Right atrium auricular region (tissue), 2 donors: ENCODE measurements at regions not wholly inside any gene's neighbourhood (a gene's known extent, or its start where the extent isn't known, plus 50 kb on each side); places are given as distances from the start of the nearest gene placed in this dataset.

Experiments
- DNase-seq: peaks from one replicate; pipeline ENCODE4 v3.0.0-alpha.2; 2019; ENCODE audit warnings: low spot score
- H3K27ac ChIP-seq, 2 donors: fragments of 200-600 bp; sonication (generic); 1 replicate in 1 of 2; 2 replicates in 1 of 2; pipeline ENCODE4 v1.5.1; 2016 to 2019
- H3K27me3 ChIP-seq, 2 donors: fragments of 200-600 bp; sonication (generic); one replicate each; pipeline versions ENCODE4 v1.5.1 to v1.6.0; 2017 to 2019
- H3K36me3 ChIP-seq: fragments of 200-600 bp; sonication (generic); one replicate; pipeline ENCODE4 v1.5.1; 2016
- H3K4me1 ChIP-seq, 2 donors: fragments of 200-600 bp; sonication (generic); one replicate each; pipeline versions ENCODE4 v1.5.1 to v1.6.0; 2017 to 2019
- H3K4me3 ChIP-seq, 2 donors: fragments of 200-600 bp; sonication (generic); 1 replicate in 1 of 2; 2 replicates in 1 of 2; pipeline ENCODE4 v1.5.1; 2017 to 2019; ENCODE audit warnings: mild to moderate bottlenecking in 1 of 2, moderate library complexity in 1 of 2
- H3K9me3 ChIP-seq, 2 donors: fragments of 200-600 bp; sonication (generic); one replicate each; pipeline ENCODE4 v1.5.1; 2019
- TF ChIP-seq, protein P1 (sequence below), 2 donors: fragments of 200-600 bp; sonication (generic); IDR thresholded peaks; one replicate each; pipeline ENCODE4 v1.5.1; 2019; ENCODE audit warnings: antibody characterized with exemption in 2 of 2

- H3K9me3 ChIP-seq: no peaks in the 10 kb centered on the region
- no peaks in the 10 kb centered on the region for H3K27me3 ChIP-seq
- no peak overlapping the region for H3K27ac ChIP-seq
- no peak for DNase-seq
- TF ChIP-seq, protein P1, sequence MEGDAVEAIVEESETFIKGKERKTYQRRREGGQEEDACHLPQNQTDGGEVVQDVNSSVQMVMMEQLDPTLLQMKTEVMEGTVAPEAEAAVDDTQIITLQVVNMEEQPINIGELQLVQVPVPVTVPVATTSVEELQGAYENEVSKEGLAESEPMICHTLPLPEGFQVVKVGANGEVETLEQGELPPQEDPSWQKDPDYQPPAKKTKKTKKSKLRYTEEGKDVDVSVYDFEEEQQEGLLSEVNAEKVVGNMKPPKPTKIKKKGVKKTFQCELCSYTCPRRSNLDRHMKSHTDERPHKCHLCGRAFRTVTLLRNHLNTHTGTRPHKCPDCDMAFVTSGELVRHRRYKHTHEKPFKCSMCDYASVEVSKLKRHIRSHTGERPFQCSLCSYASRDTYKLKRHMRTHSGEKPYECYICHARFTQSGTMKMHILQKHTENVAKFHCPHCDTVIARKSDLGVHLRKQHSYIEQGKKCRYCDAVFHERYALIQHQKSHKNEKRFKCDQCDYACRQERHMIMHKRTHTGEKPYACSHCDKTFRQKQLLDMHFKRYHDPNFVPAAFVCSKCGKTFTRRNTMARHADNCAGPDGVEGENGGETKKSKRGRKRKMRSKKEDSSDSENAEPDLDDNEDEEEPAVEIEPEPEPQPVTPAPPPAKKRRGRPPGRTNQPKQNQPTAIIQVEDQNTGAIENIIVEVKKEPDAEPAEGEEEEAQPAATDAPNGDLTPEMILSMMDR (IDR thresholded peaks at IDR 0.05): no peak
- no peaks in the 10 kb centered on the region for H3K4me1 ChIP-seq
- no peak overlapping the region for H3K4me3 ChIP-seq
- H3K36me3 ChIP-seq: no peaks in the 10 kb centered on the region
These were observed 1174.6 kb downstream of the CDH12 start for GRCh38 chr5:21678526-21678925.

- Histone ChIP-seq H3K4me3 (no peak overlapping the region), H3K27me3 (no peaks in the 10 kb centered on the region), H3K36me3 (no peaks in the 10 kb centered on the region), H3K4me1 (no peaks in the 10 kb centered on the region), H3K9me3 (no peaks in the 10 kb centered on the region), H3K27ac (no peak overlapping the region)
- no peak for DNase-seq
- TF ChIP-seq, protein P1 (IDR thresholded peaks at IDR 0.05): no peak
These were observed 1180.2 kb downstream of the CDH12 start for GRCh38 chr5:21672911-21673310.

- no peaks in the 10 kb centered on the region for H3K4me1 ChIP-seq
- no peaks in the 10 kb centered on the region for H3K9me3 ChIP-seq
- DNase-seq: no peak
- no peaks in the 10 kb centered on the region for H3K36me3 ChIP-seq
- no peak overlapping the region for H3K27ac ChIP-seq
- TF ChIP-seq, protein P1 (IDR thresholded peaks at IDR 0.05): no peak
- no peaks in the 10 kb centered on the region for H3K27me3 ChIP-seq
- H3K4me3 ChIP-seq: no peak overlapping the region
These were observed 1180.8 kb downstream of the CDH12 start for GRCh38 chr5:21672360-21672759.

- DNase-seq: no peak
- Histone ChIP-seq H3K4me1 (no peaks in the 10 kb centered on the region), H3K4me3 (no peak overlapping the region), H3K27ac (no peak overlapping the region), H3K27me3 (no peaks in the 10 kb centered on the region), H3K9me3 (no peaks in the 10 kb centered on the region), H3K36me3 (no peaks in the 10 kb centered on the region)
- TF ChIP-seq, protein P1 (IDR thresholded peaks at IDR 0.05): no peak
These were observed 1187.6 kb downstream of the CDH12 start for GRCh38 chr5:21665524-21665923.

GRCh38 chr5:21663082-21663481, 1190.1 kb downstream of the CDH12 start:
- TF ChIP-seq, protein P1 (IDR thresholded peaks at IDR 0.05): no peak
- no peaks in the 10 kb centered on the region for H3K9me3 ChIP-seq
- no peaks in the 10 kb centered on the region for H3K27me3 ChIP-seq
- H3K4me1 ChIP-seq: no peaks in the 10 kb centered on the region
- no peak for DNase-seq
- H3K4me3 ChIP-seq: no peak overlapping the region
- no peak overlapping the region for H3K27ac ChIP-seq
- H3K36me3 ChIP-seq: no peaks in the 10 kb centered on the region

- TF ChIP-seq, protein P1 (IDR thresholded peaks at IDR 0.05): no peak
- Histone ChIP-seq H3K9me3 (no peaks in the 10 kb centered on the region), H3K4me3 (no peak overlapping the region), H3K4me1 (no peaks in the 10 kb centered on the region), H3K36me3 (no peaks in the 10 kb centered on the region), H3K27ac (no peak overlapping the region), H3K27me3 (no peaks in the 10 kb centered on the region)
- no peak for DNase-seq
These were observed 1192.0 kb downstream of the CDH12 start for GRCh38 chr5:21661184-21661583.
